Pancreas (tissue), 10 donors: ENCODE measurements at regions not wholly inside any gene's neighbourhood (a gene's known extent, or its start where the extent isn't known, plus 50 kb on each side); places are given as distances from the start of the nearest gene placed in this dataset.

Source experiments
- ATAC-seq, 4 donors: fragments of 200-7000 bp; cut with Tn5 transposase; one replicate each; pipeline versions ENCODE4 v1.8.0 to v1.9.1; 2020; ENCODE audit warnings: mild to moderate bottlenecking in 4 of 4, moderate library complexity in 4 of 4
- DNase-seq, 6 donors: peaks; one replicate each; pipeline ENCODE4 v3.0.0-alpha.2; 2020
- FAIRE-seq: peaks from 2 replicates; lab custom pipeline; 2012; peaks lifted over from hg19 to GRCh38; lab: Jason Lieb, UNC
- H3K27ac ChIP-seq, 4 donors: fragments of 200-600 bp; sonication (generic); 1 replicate in 3 of 4; 2 replicates in 1 of 4; pipeline versions ENCODE4 v1.5.0 to v1.8.0; 2020
- H3K27me3 ChIP-seq, 4 donors: fragments of 200-600 bp; one replicate each; pipeline ENCODE4 v1.8.0; 2021
- H3K36me3 ChIP-seq, 3 donors: fragments of 200-600 bp; sonication (generic) in 1 of 3; one replicate each; pipeline versions ENCODE4 v1.5.0 to v1.8.0; 2020 to 2021
- H3K4me1 ChIP-seq, 3 donors: fragments of 200-600 bp; one replicate each; pipeline ENCODE4 v1.8.0; 2021
- H3K4me3 ChIP-seq, 4 donors: fragments of 200-600 bp; sonication (generic) in 2 of 4; one replicate each; pipeline versions ENCODE4 v1.5.0 to v1.8.0; 2020 to 2021
- H3K9me3 ChIP-seq, 4 donors: fragments of 200-600 bp; one replicate each; pipeline ENCODE4 v1.8.0; 2021
- CTCF ChIP-seq, 4 donors: fragments of 200-600 bp; sonication (generic) in 3 of 4; IDR thresholded peaks; one replicate each; pipeline versions ENCODE4 v1.5.0 to v1.8.0; 2021; ENCODE audit warnings: antibody characterized with exemption in 4 of 4
- WGBS, 2 donors: extraction: QIAGEN DNeasy Blood & Tissue Kit; methylation state at CpG; one replicate each; pipeline ENCODE4 v1.1.7; 2013; 5-methylcytosine and 5-hydroxymethylcytosine counted together
- intact Hi-C, 3 donors: fragments of 100-400 bp; cut with DNase I; formaldehyde crosslinking; loops; one replicate each; pipeline versions ENCODE4 v1.11.1 to v1.14.2; 2022
- donor health status: healthy with polysubstance abuse.
- donor health status: DM: no; HTN: no; CAD: no; lungs with moderate emphysema.
- donor health status: DM: no; HTN: no; CAD: no.
- donor health status: control.
- donor health status: control.
- donor health status: Bipolar disorder and iron deficiency.
- donor health status: DM: yes; HTN: yes; CAD: no.
- donor health status: DM: no; HTN: no; CAD: no.
- donor health status: DM: no; HTN: no; CAD: no.
- donor health status: DM: yes; HTN: yes; CAD: no.

DNA sequence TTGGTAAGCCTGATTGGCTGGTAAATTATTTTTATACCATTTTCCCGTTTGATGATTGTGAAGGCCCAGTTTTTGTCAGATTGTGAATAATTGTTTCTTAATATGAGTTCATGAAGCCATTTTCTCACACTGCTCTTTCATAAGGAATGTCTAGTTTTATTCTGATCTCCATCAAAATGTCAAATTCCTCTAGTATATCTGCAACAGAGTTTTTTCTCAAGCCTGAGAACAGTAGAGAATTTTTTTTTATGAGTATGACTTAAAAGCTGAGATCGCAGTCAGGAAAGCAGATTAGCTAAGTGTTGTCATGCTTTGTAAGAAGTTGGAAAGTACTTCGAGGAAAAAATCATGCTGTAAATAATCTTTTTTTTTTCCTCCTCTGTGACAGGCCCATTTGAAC, 484.9 kb upstream of the ATP2B1 start:
- TF ChIP-seq CTCF (IDR thresholded peaks at IDR 0.05) = no peak
- FAIRE-seq = no peak
- no peaks in the 10 kb centered on the region for H3K9me3 ChIP-seq
- no peaks in the 10 kb centered on the region for H3K27me3 ChIP-seq
- no peaks in the 10 kb centered on the region for H3K36me3 ChIP-seq
- WGBS, 2 donors = 42 to 50% methylated on average over 3 of the region's 3 CpGs
- H3K27ac ChIP-seq = no peak overlapping the region
- no peak for DNase-seq
- H3K4me3 ChIP-seq = no peak overlapping the region
- intact Hi-C loops = no loop called here
- ATAC-seq = no peak
- no peaks in the 10 kb centered on the region for H3K4me1 ChIP-seq

DNA sequence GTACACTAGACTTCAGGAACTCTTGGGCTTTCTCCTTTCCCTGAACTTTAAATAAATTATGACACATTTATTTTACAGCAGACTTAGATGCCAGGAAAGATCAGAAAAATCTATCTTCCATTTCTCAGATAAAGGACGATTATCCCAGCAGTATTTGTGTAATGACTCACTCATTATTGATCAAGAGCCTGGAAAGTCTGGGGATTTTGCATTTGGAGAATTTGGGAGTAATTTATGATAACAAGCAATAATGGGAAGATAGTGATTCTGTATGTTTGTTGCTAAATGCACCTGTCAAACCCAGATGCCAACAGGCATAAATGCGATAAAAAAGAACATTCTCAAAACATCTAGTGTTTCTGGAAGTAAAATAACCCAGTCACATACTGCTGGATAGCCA, 480.2 kb upstream of the ATP2B1 start:
- no peak for FAIRE-seq

GRCh38 chr12:90183201-90183600, 474.6 kb upstream of the ATP2B1 start:
- intact Hi-C loops = no loop called here
- WGBS, 2 donors = 53 to 62% methylated on average over 1 of the region's 1 CpG
- Histone ChIP-seq H3K9me3 (no peaks in the 10 kb centered on the region), H3K4me1 (no peaks in the 10 kb centered on the region), H3K36me3 (no peaks in the 10 kb centered on the region), H3K27ac (no peak overlapping the region), H3K27me3 (no peaks in the 10 kb centered on the region), H3K4me3 (no peak overlapping the region)
- DNase-seq (no peak), FAIRE-seq (no peak), ATAC-seq (no peak)
- TF ChIP-seq CTCF (IDR thresholded peaks at IDR 0.05) = no peak

More for the DNA sequence above, 480.2 kb upstream of the ATP2B1 start:
- no peak for TF ChIP-seq CTCF (IDR thresholded peaks at IDR 0.05)
- Histone ChIP-seq H3K4me3 (no peak overlapping the region), H3K9me3 (no peaks in the 10 kb centered on the region), H3K27me3 (no peaks in the 10 kb centered on the region), H3K27ac (no peak overlapping the region), H3K4me1 (no peaks in the 10 kb centered on the region), H3K36me3 (no peaks in the 10 kb centered on the region)
- intact Hi-C loops = no loop called here
- WGBS, 2 donors = 25 to 26% methylated on average over 2 of the region's 2 CpGs
- DNase-seq (no peak), ATAC-seq (no peak)

DNA sequence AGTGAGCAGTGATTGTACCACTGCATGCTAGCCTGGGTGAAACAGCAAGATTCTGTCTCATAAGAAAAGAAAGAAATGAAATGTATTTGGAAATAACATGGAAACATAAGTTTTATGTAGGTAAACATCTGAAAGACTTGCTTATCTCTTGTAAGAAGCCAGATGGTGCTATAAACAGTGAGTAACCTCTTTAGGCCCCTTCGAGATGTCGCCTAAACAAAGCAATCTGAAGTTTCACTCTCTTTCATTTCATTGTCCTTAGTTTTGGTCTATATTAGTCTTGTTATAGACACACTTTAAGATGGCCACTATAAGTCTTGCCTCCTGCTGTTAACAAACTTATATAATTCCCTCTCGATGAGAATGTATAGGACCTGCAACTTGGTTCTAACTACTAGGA, 472.6 kb upstream of the ATP2B1 start:
- DNase-seq (no peak), ATAC-seq (no peak), FAIRE-seq (no peak)
- Histone ChIP-seq H3K4me3 (no peak overlapping the region), H3K9me3 (no peaks in the 10 kb centered on the region), H3K27ac (no peak overlapping the region), H3K27me3 (no peaks in the 10 kb centered on the region), H3K4me1 (no peaks in the 10 kb centered on the region), H3K36me3 (no peaks in the 10 kb centered on the region)
- WGBS, 2 donors = 83 to 89% methylated on average over 3 of the region's 3 CpGs
- no peak for TF ChIP-seq CTCF (IDR thresholded peaks at IDR 0.05)
- intact Hi-C loops = no loop called here

- ATAC-seq = no peak
- WGBS, 2 donors = 94 to 98% methylated on average over 1 of the region's 1 CpG
- no peak for FAIRE-seq
- no peak for DNase-seq
- no peaks in the 10 kb centered on the region for H3K9me3 ChIP-seq
- no peak for TF ChIP-seq CTCF (IDR thresholded peaks at IDR 0.05)
- intact Hi-C loops = no loop called here
- no peaks in the 10 kb centered on the region for H3K27me3 ChIP-seq
- no peak overlapping the region for H3K4me3 ChIP-seq
- H3K4me1 ChIP-seq = no peaks in the 10 kb centered on the region
- H3K36me3 ChIP-seq = no peaks in the 10 kb centered on the region
- H3K27ac ChIP-seq = no peak overlapping the region
Observed at GRCh38 chr12:90174956-90175355, 466.3 kb upstream of the ATP2B1 start.
